ACC112 (cell line): ENCODE measurements at regions not wholly inside any gene's neighbourhood (a gene's known extent, or its start where the extent isn't known, plus 50 kb on each side); places are given as distances from the start of the nearest gene placed in this dataset.

Experiments
- H2AFZ ChIP-seq: fragments of 200-600 bp; sonication (generic); one replicate; pipeline ENCODE4 v1.6.0; 2017; ENCODE audit warnings: antibody characterized with exemption, low read length; ENCODE audit not compliant: unreplicated experiment
- H3K27ac ChIP-seq: fragments of 200-600 bp; sonication (generic); 2 replicates; pipeline ENCODE4 v1.5.1; 2014; ENCODE audit warnings: low read depth, mild to moderate bottlenecking, antibody characterized with exemption, low read length, moderate library complexity
- H3K27me3 ChIP-seq: fragments of 200-600 bp; sonication (generic); 2 replicates; pipeline ENCODE4 v1.6.1; 2014; ENCODE audit warnings: mild to moderate bottlenecking, antibody characterized with exemption, low read length, moderate library complexity, mixed read lengths; ENCODE audit not compliant: insufficient read depth
- H3K36me3 ChIP-seq: fragments of 200-600 bp; sonication (generic); 2 replicates; pipeline ENCODE4 v1.6.1; 2016; ENCODE audit warnings: mild to moderate bottlenecking, antibody characterized with exemption, low read length, moderate library complexity, mixed read lengths; ENCODE audit not compliant: insufficient read depth
- H3K4me1 ChIP-seq: fragments of 200-600 bp; sonication (generic); one replicate; pipeline ENCODE4 v1.6.1; 2016; ENCODE audit warnings: low read length, mixed read lengths; ENCODE audit not compliant: insufficient read depth, unreplicated experiment, control insufficient read depth
- H3K4me3 ChIP-seq: fragments of 200-600 bp; sonication (generic); 2 replicates; pipeline ENCODE4 v1.5.1; 2014; ENCODE audit warnings: mild to moderate bottlenecking, low read depth, low read length
- H3K79me2 ChIP-seq: fragments of 200-600 bp; sonication (generic); one replicate; pipeline ENCODE4 v1.6.0; 2016; ENCODE audit warnings: low read length; ENCODE audit not compliant: control insufficient read depth, unreplicated experiment, insufficient read depth

DNA sequence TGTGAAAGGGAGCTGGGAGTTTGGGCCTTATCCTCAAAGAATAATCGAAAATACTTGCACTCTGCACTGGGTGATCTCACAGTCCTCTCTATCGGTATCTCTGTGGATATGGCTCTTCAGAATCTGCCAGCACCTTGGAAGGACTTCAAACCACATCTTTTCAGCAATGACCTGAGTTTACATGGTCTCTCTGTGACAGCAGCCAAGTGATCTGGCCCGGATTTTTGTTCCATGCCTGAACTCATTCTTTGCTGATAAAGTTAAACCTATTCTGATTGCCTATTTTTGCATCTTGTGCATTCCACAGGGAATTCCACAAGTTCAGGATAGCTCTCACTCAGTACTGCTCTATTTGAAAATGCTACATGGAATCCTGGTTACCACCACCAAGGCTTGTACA, 98.9 kb downstream of the HDGFL1 start:
- Histone ChIP-seq H2AFZ (no peak overlapping the region), H3K4me1 (no peaks in the 10 kb centered on the region), H3K27ac (no peak overlapping the region), H3K36me3 (no peaks in the 10 kb centered on the region), H3K79me2 (no peaks in the 10 kb centered on the region), H3K4me3 (no peak overlapping the region), H3K27me3 (no peaks in the 10 kb centered on the region)

DNA sequence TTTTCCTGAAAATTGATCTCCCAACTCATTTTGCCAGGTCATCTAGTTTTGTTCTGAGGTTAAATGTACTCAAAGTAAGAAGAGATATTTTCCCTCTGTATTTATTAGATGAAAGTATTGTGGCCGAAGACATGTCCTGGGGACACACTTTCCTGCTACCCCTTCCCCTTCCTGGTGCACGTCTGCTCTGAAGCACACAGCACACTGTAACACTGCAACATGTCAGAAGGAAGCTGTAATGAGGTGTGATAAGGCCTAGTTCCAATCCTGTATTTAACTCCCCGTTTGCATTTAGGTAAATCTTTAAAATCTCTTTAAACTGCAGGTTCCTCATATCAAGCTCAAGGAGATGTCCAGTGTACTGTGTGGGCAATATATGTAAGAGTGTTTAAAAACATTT, 99.4 kb downstream of the HDGFL1 start:
- no peak overlapping the region for H3K4me3 ChIP-seq

DNA sequence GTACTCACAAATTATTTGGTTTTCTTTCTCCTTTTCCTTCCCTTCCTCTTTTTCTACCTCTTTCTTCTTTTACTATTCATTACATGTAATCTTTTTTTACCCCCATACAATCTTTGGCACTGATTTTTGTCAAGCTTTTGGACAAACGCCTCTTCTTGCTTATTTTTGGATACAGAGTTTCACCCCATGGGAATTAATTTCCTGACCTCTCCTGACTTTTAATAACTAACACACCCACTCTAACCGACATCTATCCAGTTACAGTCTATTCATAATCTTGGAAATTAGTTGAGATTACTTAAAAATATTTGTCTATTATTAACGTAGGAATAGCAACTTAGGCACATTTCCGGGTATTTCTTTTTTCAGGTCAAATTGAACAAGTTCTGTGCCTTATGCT, 101.2 kb downstream of the HDGFL1 start:
- Histone ChIP-seq H3K4me3 (no peak overlapping the region), H2AFZ (no peak overlapping the region), H3K79me2 (no peaks in the 10 kb centered on the region), H3K27me3 (no peaks in the 10 kb centered on the region), H3K4me1 (no peaks in the 10 kb centered on the region), H3K27ac (no peak overlapping the region), H3K36me3 (no peaks in the 10 kb centered on the region)

More for the DNA sequence above, 99.4 kb downstream of the HDGFL1 start:
- no peak overlapping the region for H3K27ac ChIP-seq
- no peaks in the 10 kb centered on the region for H3K27me3 ChIP-seq
- H3K4me1 ChIP-seq, result no peaks in the 10 kb centered on the region
- H3K36me3 ChIP-seq, result no peaks in the 10 kb centered on the region
- no peaks in the 10 kb centered on the region for H3K79me2 ChIP-seq
- H2AFZ ChIP-seq, result no peak overlapping the region

DNA sequence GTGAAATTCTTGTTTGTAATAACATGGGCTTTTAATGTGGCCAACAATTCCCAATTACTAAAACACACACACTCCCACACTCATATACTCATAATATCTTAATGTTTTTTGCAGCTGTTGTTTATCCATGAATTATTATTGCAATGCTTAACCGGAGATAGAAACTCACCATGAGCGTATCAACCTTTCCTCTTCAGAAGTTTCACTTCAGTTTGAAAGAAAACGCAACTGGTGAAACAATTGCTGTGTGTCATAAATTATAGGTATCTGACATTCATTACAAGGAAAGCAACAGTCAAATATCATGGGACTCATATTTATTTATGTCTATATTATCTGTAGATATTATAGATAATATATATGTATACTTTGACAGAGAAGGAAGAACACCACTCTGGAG, 104.1 kb downstream of the HDGFL1 start:
- H3K27me3 ChIP-seq, result no peaks in the 10 kb centered on the region
- H3K79me2 ChIP-seq, result no peaks in the 10 kb centered on the region
- peak overlapping the region; percentile 71 for H2AFZ ChIP-seq
- no peaks in the 10 kb centered on the region for H3K36me3 ChIP-seq
- no peak overlapping the region for H3K4me3 ChIP-seq
- H3K27ac ChIP-seq, result no peak overlapping the region
- no peaks in the 10 kb centered on the region for H3K4me1 ChIP-seq

DNA sequence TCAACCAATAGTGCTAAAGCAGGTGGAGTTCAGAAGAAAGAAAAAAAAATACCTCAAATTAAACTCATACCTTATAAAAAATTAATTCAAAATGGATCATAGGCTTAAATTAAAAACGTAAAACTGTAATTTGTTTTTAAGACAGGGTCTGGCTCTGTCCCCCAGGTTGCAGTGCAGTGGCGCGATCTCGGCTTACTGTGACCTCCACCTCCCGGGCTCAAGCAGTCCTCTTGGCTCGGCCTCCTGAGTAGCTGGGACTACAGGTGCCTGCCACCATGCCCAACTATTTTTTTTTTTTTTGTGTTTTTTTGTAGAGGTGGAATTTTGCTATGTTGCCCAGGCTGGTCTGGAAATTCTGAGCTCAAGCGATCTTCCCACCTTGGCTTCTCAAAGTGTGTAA, 111.6 kb downstream of the HDGFL1 start:
- Histone ChIP-seq H2AFZ (no peak overlapping the region), H3K27ac (no peak overlapping the region), H3K4me1 (no peaks in the 10 kb centered on the region), H3K4me3 (no peak overlapping the region), H3K36me3 (no peaks in the 10 kb centered on the region), H3K27me3 (no peaks in the 10 kb centered on the region), H3K79me2 (no peaks in the 10 kb centered on the region)

DNA sequence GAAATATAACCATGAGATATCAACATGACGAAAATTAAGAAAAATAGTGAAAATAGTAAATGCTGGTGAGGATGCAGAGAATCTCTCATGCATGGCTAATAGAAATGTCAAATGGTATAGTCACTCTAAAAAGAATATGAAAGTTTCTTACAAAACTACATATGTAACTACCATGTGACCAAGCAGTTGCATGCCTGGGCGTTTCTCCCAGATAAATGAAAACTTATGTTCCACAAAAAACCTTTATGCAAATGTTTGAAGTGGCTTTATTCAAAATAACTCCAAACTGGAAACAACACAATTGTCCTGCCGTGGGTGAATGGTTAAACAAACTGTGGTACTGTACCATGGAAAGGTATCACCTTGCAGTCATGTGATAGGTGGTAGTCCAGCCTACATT, 112.4 kb downstream of the HDGFL1 start:
- Histone ChIP-seq H2AFZ (no peak overlapping the region), H3K79me2 (no peaks in the 10 kb centered on the region), H3K27me3 (no peaks in the 10 kb centered on the region), H3K36me3 (no peaks in the 10 kb centered on the region), H3K4me1 (no peaks in the 10 kb centered on the region), H3K4me3 (no peak overlapping the region), H3K27ac (no peak overlapping the region)

DNA sequence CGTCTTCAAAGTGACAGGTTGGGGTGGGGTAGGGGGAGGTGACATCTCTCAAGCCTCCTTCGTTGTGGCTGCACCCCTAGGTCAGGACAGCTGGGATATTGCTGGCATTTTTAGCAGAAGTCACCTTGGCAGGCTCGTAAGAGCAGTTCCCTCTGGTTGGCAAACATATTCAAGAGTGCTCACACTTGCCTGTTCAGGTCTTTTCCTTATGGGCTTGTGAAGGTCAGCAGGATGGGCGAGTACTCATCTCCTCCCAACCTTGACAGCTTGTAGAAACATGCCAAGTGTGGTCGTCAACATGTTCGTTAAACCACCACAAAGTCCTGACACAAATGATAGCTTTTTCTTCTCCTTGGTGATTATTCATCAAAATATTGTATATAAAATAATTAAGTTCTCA, 113.6 kb downstream of the HDGFL1 start:
- no peaks in the 10 kb centered on the region for H3K79me2 ChIP-seq
- H3K4me1 ChIP-seq, result no peaks in the 10 kb centered on the region
- H3K36me3 ChIP-seq, result no peaks in the 10 kb centered on the region
- H3K27ac ChIP-seq, result no peak overlapping the region
- H2AFZ ChIP-seq, result no peak overlapping the region
- H3K4me3 ChIP-seq, result no peak overlapping the region
- H3K27me3 ChIP-seq, result no peaks in the 10 kb centered on the region

DNA sequence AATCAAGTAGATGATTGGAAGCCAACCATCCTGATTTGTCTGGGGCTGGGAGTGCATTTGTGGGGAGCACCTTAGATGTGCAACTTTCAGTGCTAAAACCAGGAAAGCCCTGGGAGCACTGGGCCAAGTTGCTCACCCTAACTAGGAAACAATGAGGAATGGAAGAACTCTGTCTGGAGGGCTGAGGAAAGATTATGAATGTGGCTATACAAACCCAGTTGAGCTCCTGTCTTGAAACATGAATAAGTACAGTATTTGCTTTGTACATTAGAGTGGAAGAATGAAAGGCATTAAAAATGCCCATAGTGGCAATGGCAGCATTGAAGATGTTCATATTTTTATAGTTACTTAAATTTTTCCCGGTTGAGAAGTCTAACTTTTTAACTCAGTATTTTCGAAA, 121.1 kb downstream of the HDGFL1 start:
- Histone ChIP-seq H3K27ac (no peak overlapping the region), H3K4me3 (no peak overlapping the region), H2AFZ (no peak overlapping the region), H3K79me2 (no peaks in the 10 kb centered on the region), H3K4me1 (no peaks in the 10 kb centered on the region), H3K27me3 (no peaks in the 10 kb centered on the region), H3K36me3 (no peaks in the 10 kb centered on the region)

DNA sequence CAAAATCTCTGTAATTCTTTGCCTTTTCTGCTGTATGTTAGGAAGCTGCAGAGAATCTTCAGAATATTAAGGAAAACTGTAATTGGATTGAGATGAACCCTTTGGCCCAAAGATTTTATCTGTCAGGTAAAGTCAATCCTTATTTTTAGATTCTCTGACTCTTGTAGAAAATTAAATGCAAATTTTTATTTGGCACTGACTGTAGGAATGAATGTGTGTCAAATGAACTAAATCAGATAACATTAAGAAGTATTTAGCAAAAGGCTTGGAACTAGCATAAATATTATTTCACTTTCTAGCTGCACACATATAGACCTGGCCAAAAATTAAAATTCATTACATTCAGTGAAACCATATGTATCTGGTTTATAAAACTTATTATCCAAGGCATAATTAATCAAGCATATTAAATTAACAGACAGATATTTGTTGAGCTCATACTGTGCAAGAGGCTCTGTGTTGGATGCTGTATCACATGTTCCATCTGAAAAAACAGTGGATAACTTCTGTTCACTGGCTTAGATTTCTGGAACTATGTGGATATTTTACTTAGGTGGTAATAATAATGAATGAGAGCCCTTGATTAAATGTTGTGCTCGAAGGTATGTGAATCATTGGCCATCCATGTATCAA, 124.8 kb downstream of the HDGFL1 start:
- H3K36me3 ChIP-seq, result no peaks in the 10 kb centered on the region
- H3K27me3 ChIP-seq, result no peaks in the 10 kb centered on the region
- no peaks in the 10 kb centered on the region for H3K79me2 ChIP-seq
- no peak overlapping the region for H2AFZ ChIP-seq
- H3K4me3 ChIP-seq, result no peak overlapping the region
- H3K27ac ChIP-seq, result no peak overlapping the region
- no peaks in the 10 kb centered on the region for H3K4me1 ChIP-seq

DNA sequence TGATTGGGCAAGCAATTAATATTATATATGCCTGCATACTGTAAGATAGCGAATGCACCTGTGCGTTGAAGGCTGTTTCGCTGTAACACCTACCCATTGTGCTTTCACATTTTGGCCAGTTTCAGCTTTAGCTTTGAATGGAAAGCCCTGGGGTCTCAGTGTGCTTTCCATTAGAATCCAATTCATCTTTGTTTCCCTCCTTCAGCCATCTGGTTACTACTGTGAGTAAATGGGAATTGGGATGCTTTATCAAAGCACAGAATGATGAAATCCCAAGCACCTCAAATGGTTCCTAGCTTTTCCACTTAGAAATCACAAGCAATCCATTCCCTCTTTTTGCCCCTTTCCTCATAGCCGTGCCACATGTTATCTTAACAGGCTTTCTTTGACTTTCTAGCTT, 127.1 kb downstream of the HDGFL1 start:
- no peaks in the 10 kb centered on the region for H3K36me3 ChIP-seq

DNA sequence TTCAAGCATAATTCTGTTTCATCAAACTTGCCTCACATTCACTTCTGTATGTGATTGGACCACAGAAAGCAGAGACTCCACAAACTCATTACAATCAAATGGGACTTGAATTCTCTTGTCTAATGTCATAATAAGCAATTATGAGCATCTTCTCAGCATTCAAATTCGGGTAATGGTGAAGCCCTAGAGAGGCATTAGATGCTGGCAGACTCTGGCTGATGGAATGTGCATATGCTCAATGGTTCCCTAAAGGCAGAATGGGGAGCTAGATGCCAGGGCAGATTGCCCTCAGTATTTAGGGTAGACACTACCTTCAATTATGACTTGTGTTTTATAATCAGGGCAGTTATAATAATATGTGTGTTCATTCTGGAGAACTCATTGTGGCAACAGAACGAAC, 127.9 kb downstream of the HDGFL1 start:
- no peak overlapping the region for H2AFZ ChIP-seq
- no peaks in the 10 kb centered on the region for H3K79me2 ChIP-seq
- no peaks in the 10 kb centered on the region for H3K4me1 ChIP-seq
- H3K36me3 ChIP-seq, result no peaks in the 10 kb centered on the region
- no peaks in the 10 kb centered on the region for H3K27me3 ChIP-seq
- H3K4me3 ChIP-seq, result no peak overlapping the region
- no peak overlapping the region for H3K27ac ChIP-seq

More for the DNA sequence above, 127.1 kb downstream of the HDGFL1 start:
- Histone ChIP-seq H3K27ac (no peak overlapping the region), H2AFZ (no peak overlapping the region), H3K27me3 (no peaks in the 10 kb centered on the region), H3K4me3 (no peak overlapping the region), H3K79me2 (no peaks in the 10 kb centered on the region), H3K4me1 (no peaks in the 10 kb centered on the region)
